HL-60 (cell line): ENCODE measurements at regions not wholly inside any gene's neighbourhood (a gene's known extent, or its start where the extent isn't known, plus 50 kb on each side); places are given as distances from the start of the nearest gene placed in this dataset.
"Not testable (repeated sequence)": the region's sequence is repeated elsewhere in the genome, so short reads cannot be mapped to it uniquely, and the experiment has no call there.

Source experiments
- DNase-seq, 2 experiments: peaks; one replicate each; pipeline ENCODE4 v3.0.0-alpha.2; 2010 to 2020; ENCODE audit warnings: low read depth in 1 of 2, low spot score in 1 of 2
- H3K27ac ChIP-seq: fragments of 250-450 bp; sonication (Bioruptor Pico); replicated peaks from 2 replicates; pipeline ENCODE4 v1.5.1; 2020; ENCODE audit warnings: mild to moderate bottlenecking, moderate library complexity
- H3K27me3 ChIP-seq: fragments of 250-450 bp; sonication (Bioruptor Pico); 2 replicates; pipeline ENCODE4 v1.5.1; 2021; ENCODE audit warnings: mild to moderate bottlenecking, moderate library complexity; ENCODE audit not compliant: insufficient read depth, poor library complexity, severe bottlenecking
- H3K4me3 ChIP-seq: replicated peaks from 2 replicates; pipeline ENCODE4 v1.5.1; 2011; ENCODE audit warnings: mild to moderate bottlenecking, control low read depth, low read length; ENCODE audit not compliant: insufficient read depth
- CTCF ChIP-seq: IDR thresholded peaks from one replicate; pipeline ENCODE4 v1.5.1; 2011; ENCODE audit warnings: low read length, control low read depth, inconsistent platforms; ENCODE audit not compliant: insufficient read depth
- GABPA ChIP-seq: IDR thresholded peaks from 2 replicates; pipeline ENCODE4 v1.6.1; 2012; ENCODE audit warnings: low read depth
- POLR2AphosphoS5 ChIP-seq: IDR thresholded peaks from 2 replicates; pipeline ENCODE4 v1.6.1; 2012; ENCODE audit warnings: low read depth
- REST ChIP-seq: IDR thresholded peaks from 2 replicates; pipeline ENCODE4 v1.6.1; 2012; ENCODE audit warnings: low read depth; ENCODE audit not compliant: insufficient replicate concordance
- SPI1 ChIP-seq: IDR thresholded peaks from 2 replicates; pipeline ENCODE4 v1.6.1; 2012; ENCODE audit warnings: low read depth, mild to moderate bottlenecking, borderline replicate concordance

DNA sequence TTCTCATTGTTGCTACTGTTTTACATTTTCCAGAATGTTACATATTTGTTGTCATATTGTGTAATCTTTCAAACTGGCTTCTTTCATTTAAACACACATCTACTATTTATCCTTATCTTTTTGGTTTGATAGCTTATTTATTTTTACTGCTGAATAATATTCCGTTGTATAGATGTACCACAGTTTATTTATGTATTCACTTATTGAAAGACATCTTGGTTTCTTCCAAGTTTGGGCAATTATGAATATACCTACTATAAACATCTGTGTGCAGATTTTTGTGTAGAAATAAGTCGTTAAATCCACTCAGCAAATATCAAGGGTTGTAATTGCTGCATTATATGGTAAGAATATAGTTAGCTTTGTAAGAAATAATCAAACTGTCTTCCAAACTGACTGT, 669.2 kb downstream of the TNS3 start:
- Histone ChIP-seq H3K4me3 (no peak overlapping the region), H3K27ac (no peak overlapping the region), H3K27me3 (no peaks in the 10 kb centered on the region)
- TF ChIP-seq GABPA, result no peak
- no peak for TF ChIP-seq CTCF
- TF ChIP-seq REST, result no peak
- TF ChIP-seq SPI1, result no peak
- no peak for TF ChIP-seq POLR2AphosphoS5
- no peak for DNase-seq

GRCh38 chr7:46909601-46910051, 672.3 kb downstream of the TNS3 start:
- no peak for DNase-seq
- no peak overlapping the region for H3K4me3 ChIP-seq
- no peaks in the 10 kb centered on the region for H3K27me3 ChIP-seq
- H3K27ac ChIP-seq, result no peak overlapping the region
- no peak for TF ChIP-seq REST
- TF ChIP-seq CTCF, result no peak
- no peak for TF ChIP-seq GABPA

GRCh38 chr7:46908770-46909169, 673.1 kb downstream of the TNS3 start:
- no peak for TF ChIP-seq GABPA
- no peak for TF ChIP-seq SPI1
- TF ChIP-seq POLR2AphosphoS5, result no peak
- TF ChIP-seq CTCF, result no peak
- TF ChIP-seq REST, result no peak
- no peak for DNase-seq
- Histone ChIP-seq H3K4me3 (no peak overlapping the region), H3K27ac (no peak overlapping the region), H3K27me3 (no peaks in the 10 kb centered on the region)

GRCh38 chr7:46904523-46904922, 677.4 kb downstream of the TNS3 start:
- not testable (repeated sequence) for H3K4me3 ChIP-seq, H3K27me3 ChIP-seq, H3K27ac ChIP-seq, DNase-seq
